GM18498 (cell line): ENCODE measurements at regions not wholly inside any gene's neighbourhood (a gene's known extent, or its start where the extent isn't known, plus 50 kb on each side); places are given as distances from the start of the nearest gene placed in this dataset.
A peak's percentile ranks its signal among the peaks of the same experiment; 100 is the strongest.

Experiments
- ATAC-seq: cut with Tn5 transposase; IDR thresholded peaks from one replicate; pipeline ENCODE4 v1.9.1; 2021; ENCODE audit warnings: mild to moderate bottlenecking, moderate library complexity; ENCODE audit not compliant: unreplicated experiment

- ATAC-seq: peak; percentile 92
These were observed 203.0 kb downstream of the SOCS6 start for GRCh38 chr18:70491734-70492348.

DNA sequence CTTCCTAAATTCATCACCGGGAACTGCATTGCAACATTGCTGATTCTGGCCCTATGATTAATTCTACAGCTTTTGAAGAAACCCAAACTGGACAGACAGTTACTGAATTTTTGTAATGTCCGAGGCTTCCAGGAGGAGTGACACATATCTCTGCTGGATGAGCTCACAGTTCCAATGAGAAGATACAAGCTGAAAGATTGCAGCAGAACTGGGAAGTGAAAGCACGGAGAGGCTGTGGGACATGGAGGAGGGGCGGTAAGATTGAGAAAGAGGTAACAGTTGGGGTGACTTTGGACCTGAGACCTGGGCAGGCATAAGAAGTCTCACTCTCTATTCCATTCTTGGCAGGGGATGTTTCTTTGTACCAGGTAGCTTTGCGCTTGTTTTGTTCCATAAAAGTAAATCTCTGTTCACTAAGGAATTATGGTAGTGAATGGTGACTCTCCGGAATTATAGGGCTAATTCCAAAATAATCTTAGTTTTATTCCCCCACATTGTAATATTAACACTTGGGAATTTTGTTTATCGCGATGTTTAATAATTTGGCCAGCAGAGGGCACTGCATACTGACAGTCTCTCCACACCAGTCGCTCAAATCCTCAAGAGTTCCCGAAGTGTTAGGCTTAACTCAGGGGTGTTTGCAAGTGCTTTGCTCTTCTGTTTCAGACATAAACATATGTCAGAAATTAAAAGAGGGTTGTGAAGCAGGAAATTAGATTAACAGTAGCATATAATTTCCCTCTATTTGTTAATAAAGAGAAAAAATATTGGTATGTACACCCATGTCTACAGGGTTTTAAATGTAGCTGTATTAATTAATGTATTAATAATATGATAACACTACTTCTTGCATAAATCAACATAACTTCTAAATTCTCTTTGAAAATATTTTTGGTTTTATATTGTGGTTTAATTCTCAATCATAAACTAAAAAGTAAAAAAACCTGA is 201.4 kb downstream of the SOCS6 start:
- ATAC-seq: peak; percentile 66

DNA sequence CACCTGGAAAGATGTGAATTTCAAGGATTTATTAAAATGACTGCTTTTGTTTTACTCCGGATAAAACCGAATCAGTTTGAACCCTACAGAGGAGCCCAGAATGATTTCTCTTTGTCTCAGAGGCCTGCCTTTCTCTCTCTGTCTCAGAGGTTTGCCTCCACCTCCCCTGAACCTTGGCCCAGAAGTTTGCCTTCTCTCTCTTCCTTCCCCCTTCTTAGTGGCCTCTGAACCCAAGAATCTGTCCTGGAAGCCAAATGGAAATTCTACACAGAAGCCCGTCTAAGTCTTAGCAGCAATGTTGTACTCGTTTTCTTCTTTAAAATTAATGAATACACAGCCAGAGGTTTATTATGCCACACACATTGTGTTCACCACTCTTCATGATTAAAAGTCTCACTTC is 200.7 kb downstream of the SOCS6 start:
- no peak for ATAC-seq

GRCh38 chr18:70469916-70470315 is 181.1 kb downstream of the SOCS6 start:
- no peak for ATAC-seq

DNA sequence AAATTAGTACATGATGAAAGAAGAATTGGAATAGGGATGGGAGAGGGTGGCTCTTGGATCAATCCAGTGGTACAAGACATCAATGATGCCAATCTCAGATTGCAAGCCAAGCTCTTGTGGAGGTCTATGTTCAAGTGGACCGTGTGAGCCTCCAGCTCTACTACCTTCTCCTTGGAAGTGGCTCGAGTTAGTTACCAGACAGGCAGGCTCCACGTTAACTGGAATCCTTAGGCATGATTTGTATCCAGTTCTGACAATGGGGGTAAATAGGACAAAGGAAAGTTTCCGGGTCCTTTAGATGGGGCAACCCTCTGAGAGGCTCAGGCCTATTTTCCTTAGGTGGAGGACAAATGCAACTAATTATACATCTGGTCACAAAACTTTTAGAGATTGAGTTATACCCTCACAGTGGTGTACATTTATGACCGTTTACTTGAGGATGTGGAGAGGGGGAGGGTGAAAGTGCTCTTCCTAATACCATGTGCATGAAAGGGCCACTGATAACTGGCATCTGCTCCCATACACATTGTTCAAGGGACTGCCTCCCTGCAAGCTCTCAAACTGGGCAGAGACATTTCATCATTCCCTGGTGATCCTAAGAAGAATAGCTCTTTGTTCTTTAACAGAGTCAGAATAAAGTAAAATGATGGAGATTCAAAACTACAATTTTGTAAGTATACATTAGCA is 180.2 kb downstream of the SOCS6 start:
- no peak for ATAC-seq

GRCh38 chr18:70464343-70465114 is 175.7 kb downstream of the SOCS6 start:
- peak; percentile 58 for ATAC-seq

- no peak for ATAC-seq
These were observed 174.2 kb downstream of the SOCS6 start for GRCh38 chr18:70463085-70463484.

DNA sequence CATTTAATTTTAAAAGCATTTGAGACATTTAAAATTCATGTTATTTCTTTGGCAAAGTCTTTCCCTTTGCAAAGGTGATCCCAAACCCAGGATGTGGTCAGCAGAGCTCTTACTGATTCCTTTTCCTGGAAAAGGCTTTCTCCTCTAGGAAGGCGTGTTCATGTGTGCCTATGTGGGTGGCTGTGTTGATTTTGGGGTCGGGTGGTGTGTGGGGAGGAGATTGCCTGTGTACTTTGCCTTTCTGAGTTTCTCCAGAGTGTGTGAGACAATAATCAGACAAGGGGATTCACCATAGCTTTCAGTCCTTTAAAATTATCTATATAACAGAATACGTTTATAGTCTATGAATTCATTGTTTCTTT is 173.2 kb downstream of the SOCS6 start:
- ATAC-seq: no peak

DNA sequence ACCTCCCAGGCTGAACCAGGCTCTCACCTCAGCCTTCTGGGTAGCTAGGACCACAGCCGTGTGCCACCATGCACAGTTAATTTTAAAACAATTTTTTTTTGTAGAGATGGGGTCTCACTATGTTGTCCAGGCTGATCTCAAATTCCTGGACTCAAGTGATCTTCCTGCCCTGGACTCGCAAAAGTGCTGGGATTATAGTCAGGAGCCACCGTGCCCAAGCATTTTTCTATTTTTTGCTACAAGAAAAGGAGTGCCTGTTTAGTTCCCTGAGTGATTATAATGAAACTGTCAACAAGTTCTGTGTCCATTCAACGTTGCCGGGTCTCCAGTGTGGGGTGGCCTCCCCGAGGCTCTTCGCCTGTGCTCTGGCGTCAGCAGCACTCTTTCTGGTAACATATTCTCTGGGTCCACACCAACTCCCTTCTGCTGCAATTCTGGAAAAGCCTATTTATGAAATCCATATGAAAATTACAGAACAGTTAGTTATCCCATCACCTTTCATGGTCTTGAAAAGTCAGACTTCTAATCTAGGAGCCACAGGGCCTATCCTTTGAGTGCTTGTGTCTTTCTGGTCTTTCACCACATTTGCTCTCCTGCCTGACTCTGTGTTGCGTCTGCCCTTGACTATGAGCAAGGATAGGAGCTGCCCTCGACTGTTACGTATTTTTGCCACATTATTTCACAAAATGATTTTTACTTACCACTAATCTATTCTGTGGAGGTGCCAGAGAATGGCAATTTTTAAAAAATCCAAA is 172.7 kb downstream of the SOCS6 start:
- ATAC-seq: no peak

GRCh38 chr18:70459731-70460130 is 170.9 kb downstream of the SOCS6 start:
- ATAC-seq: no peak

DNA sequence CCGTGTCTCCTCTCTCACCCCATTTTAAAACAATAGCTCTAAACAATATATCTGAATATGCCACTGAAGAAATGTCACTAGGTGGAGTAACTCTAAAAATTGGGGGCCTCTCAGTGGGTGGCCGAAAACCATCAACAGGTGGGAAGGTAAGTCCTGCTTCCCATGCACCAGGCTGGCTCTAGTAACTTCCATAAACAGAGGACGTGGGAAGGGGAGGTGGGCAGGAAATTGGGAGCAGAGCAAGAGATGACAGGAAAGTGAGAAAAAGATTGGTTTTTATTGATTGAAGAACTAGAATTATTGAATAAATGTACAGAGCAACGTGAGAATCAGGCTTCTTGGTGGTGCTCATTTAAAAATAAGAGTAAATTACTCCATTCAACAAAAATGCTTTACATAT is 170.4 kb downstream of the SOCS6 start:
- no peak for ATAC-seq

DNA sequence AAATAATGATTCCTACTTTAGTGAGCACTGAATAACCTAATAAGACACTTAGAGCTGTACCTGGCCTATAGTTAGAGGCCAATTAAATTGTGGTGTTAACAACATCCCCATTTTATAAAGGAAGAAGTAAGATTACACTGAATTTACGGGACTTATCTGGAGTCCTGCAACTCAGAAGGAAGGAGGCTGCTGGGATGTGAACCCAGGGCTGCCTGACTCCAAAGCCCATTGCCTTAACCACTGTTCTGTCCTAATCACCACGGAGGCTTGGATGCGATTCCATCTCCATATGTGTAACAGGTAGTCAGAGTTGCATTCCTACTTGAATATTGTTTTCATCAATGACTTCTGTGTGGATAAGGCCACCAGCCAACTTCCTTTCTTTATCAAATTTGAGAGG is 168.9 kb downstream of the SOCS6 start:
- ATAC-seq: no peak

GRCh38 chr18:70457223-70457622 is 168.4 kb downstream of the SOCS6 start:
- no peak for ATAC-seq

GRCh38 chr18:70456376-70456775 is 167.5 kb downstream of the SOCS6 start:
- no peak for ATAC-seq

DNA sequence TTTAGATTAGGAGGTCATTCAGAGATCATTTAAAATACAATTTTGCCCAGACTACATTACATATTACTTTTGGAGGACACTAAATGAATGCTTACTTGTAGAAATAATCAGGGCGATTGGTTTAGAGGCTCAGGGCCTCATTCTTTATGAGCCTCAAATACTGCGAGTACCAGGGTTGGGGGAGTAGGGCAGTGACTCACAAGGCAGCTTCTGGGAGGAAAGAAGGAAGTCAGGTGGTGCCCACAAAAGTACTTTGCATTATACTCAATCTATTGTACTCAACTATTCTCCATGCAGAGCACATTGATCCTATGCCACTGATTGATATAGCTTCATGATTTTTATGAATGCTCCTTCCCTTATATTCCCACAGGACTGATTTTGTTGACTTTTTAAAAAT is 166.9 kb downstream of the SOCS6 start:
- no peak for ATAC-seq

DNA sequence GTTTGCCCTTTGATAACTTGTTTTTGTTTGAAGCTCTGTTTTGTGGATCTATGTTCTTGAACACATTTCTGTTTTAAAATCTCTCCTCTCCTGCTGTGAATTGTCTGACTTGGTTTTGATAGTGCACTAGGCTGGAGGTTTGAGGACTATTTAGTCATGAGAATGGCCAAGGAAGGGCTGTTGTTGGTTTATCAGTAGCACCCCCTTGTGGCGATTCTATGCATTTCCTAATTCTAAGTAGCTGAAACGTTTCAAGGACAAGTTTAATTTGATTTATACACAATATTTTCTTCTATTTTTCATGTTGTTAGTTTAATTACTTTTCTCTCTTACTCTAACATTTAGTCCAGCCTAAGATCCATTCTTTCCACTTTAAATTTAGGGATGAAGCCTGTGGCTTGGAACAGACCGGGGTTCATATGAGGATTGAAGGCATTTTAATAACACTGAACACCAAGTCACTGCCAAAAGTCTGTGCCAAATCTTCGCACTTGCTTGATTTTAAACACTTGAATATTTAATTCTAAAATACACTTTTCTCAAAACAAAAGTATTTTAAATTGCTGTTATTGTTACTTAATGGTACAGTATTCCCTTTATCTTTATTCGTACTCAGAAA is 166.0 kb downstream of the SOCS6 start:
- ATAC-seq: peak; percentile 78

GRCh38 chr18:70453058-70453775 is 164.4 kb downstream of the SOCS6 start:
- ATAC-seq: no peak

- no peak for ATAC-seq
These were observed 163.7 kb downstream of the SOCS6 start for GRCh38 chr18:70452501-70452900.
